Activated T-helper 17 cell treated with anti-CD3 and anti-CD28 coated beads, Interleukin-2, amount 50 U/mL, for 72 hours (primary cell): ENCODE measurements at regions not wholly inside any gene's neighbourhood (a gene's known extent, or its start where the extent isn't known, plus 50 kb on each side); places are given as distances from the start of the nearest gene placed in this dataset.
"Not testable (repeated sequence)": the region's sequence is repeated elsewhere in the genome, so short reads cannot be mapped to it uniquely, and the experiment has no call there.

Experiments
- ATAC-seq: fragments of 150-1000 bp; cut with Tn5 transposase; replicated peaks from 2 replicates; pipeline ENCODE4 v1.10.0; 2021; ENCODE audit warnings: mild to moderate bottlenecking, moderate library complexity
- H3K27ac Mint-ChIP-seq: one replicate; pipeline ENCODE4 v1.8.0; 2022; ENCODE audit warnings: mixed read lengths
- H3K27me3 Mint-ChIP-seq: one replicate; pipeline ENCODE4 v1.8.0; 2022; ENCODE audit warnings: mixed read lengths
- H3K36me3 Mint-ChIP-seq: one replicate; pipeline ENCODE4 v1.8.0; 2022; ENCODE audit warnings: low read depth, mild to moderate bottlenecking, mixed read lengths
- H3K4me1 Mint-ChIP-seq: one replicate; pipeline ENCODE4 v1.8.0; 2022; ENCODE audit warnings: mixed read lengths
- H3K4me3 Mint-ChIP-seq: one replicate; pipeline ENCODE4 v1.8.0; 2022; ENCODE audit warnings: mild to moderate bottlenecking, mixed read lengths
- H3K9me3 Mint-ChIP-seq: one replicate; pipeline ENCODE4 v1.8.0; 2022; ENCODE audit warnings: mixed read lengths

- H3K4me3 Mint-ChIP-seq: not testable (repeated sequence)
- H3K27me3 Mint-ChIP-seq: peaks cover 29% of the 10 kb centered on the region
Measured at GRCh38 chr20:51123887-51124286, 101.0 kb upstream of the KCNG1 start.

DNA sequence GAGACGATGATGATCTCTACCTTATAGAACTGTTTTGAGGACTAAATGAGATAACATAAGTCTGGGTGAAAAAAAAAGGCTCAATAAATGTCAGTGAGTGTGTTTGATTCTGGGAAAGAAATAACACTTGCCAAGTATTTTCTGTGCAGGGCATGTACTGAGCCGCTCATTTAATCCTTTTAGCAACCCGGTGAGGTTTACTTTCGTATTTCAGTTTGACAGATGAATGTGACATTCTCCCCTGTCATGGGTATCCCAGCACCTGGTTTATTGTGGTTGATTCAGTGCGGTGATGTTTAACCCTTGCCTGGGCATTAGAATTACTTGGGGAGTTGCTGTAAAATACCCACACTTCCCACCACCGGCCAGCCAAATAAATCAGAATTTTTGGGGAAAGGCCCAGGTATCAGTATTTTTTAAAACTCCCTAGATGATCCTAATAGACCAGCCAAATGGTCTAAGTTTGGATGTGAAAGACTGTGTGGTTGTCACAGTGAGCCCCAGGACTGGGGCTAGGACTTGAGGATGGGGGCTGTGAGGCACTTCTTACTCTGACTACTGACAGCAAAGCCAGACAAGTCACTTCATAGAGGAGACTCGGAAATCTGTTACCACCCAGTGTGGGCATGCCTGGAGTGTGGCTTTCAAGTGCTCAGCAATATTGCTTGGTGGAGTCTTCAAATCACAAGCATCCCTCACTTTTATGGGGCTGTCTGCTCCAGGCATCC is 100.2 kb upstream of the KCNG1 start:
- peak; percentile 89 for ATAC-seq
- H3K4me3 Mint-ChIP-seq: peak overlapping the region; percentile 1
- no peaks in the 10 kb centered on the region for H3K36me3 Mint-ChIP-seq
- H3K27ac Mint-ChIP-seq: peak overlapping the region; percentile 1
- peaks cover 12% of the 10 kb centered on the region for H3K4me1 Mint-ChIP-seq
- H3K27me3 Mint-ChIP-seq: peaks cover 29% of the 10 kb centered on the region
- no peaks in the 10 kb centered on the region for H3K9me3 Mint-ChIP-seq

More at GRCh38 chr20:51123887-51124286, 101.0 kb upstream of the KCNG1 start:
- ATAC-seq, H3K36me3 Mint-ChIP-seq, H3K27ac Mint-ChIP-seq, H3K9me3 Mint-ChIP-seq: not testable (repeated sequence)
- H3K4me1 Mint-ChIP-seq: peaks cover 13% of the 10 kb centered on the region

DNA sequence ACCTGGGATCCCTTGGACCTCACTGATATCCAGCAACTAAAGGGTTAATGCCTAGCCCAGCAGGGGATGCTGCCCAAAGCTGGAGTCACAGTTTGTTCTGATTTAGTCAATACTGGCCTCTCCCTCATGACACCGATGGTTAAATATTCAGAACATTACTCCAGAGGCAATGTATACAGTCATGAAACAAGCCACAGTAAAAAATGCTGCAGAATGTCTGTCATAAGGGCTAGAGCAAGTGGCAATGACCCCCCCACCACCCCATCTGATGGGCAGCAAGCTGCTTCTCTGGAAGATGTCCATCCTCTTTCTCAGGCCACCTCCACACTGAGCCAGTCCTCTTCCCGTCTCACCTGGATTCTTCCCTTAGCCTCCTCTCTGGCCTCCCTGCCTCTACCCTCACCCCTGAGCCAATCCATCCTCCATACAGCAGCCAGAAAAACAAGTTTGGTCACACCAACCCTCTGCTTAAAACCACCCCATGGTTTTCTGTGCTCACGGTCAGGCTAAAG is 99.0 kb upstream of the KCNG1 start:
- H3K27ac Mint-ChIP-seq: peak overlapping the region; percentile 1

DNA sequence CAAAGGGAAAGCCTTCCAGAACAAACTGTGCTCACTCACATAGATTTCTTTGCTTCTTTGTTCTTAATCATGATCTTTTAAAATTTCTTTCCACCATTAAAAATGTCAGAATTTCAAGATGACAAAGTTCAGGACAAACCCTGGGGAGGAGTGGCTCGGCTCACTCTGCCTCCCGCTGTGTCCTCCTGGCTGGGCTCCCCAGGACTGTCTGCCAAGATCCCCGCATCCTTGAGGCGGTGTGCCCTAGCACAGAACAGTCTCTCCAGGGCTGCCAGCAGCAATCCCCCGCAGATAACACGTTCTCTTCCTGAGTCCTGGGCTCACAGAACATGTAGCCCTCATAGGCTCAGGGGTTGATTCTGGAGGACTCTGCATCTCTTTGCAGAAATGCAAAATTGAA is 98.4 kb upstream of the KCNG1 start:
- no peak for ATAC-seq
- Mint-ChIP-seq H3K4me3 (no peak overlapping the region), H3K27ac (no peak overlapping the region), H3K36me3 (no peaks in the 10 kb centered on the region), H3K9me3 (no peaks in the 10 kb centered on the region), H3K4me1 (peaks cover 9% of the 10 kb centered on the region), H3K27me3 (peaks cover 24% of the 10 kb centered on the region)

More for the DNA sequence above, 99.0 kb upstream of the KCNG1 start:
- H3K36me3 Mint-ChIP-seq: no peaks in the 10 kb centered on the region
- no peak for ATAC-seq
- H3K4me1 Mint-ChIP-seq: peaks cover 9% of the 10 kb centered on the region
- H3K4me3 Mint-ChIP-seq: peak overlapping the region; percentile 1
- no peaks in the 10 kb centered on the region for H3K9me3 Mint-ChIP-seq
- peaks cover 29% of the 10 kb centered on the region for H3K27me3 Mint-ChIP-seq

- Mint-ChIP-seq H3K4me3 (no peak overlapping the region), H3K27ac (no peak overlapping the region)
Measured at GRCh38 chr20:51120868-51121267, 98.0 kb upstream of the KCNG1 start.

DNA sequence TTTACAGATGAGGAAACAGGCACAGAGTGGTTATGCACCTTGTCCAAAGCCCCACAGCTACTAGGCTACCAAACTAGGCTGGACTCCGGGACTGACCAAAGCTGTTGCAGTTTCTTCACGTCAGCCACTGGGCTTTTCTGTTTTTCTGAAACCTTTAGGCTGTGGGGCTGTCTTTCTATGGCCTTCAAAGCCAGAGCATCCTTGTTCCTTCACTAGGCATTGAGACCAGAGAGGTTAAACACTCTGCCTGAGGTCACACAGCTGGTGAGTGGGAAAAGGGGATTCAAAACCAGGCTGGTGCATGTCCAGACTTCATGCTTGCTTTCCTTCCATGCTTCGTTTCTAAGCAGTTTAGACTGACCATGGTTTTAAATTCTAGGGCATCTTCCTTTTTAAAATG is 97.5 kb upstream of the KCNG1 start:
- H3K4me1 Mint-ChIP-seq: peaks cover 9% of the 10 kb centered on the region
- no peak overlapping the region for H3K27ac Mint-ChIP-seq
- peaks cover 24% of the 10 kb centered on the region for H3K27me3 Mint-ChIP-seq
- H3K4me3 Mint-ChIP-seq: no peak overlapping the region
- no peak for ATAC-seq
- no peaks in the 10 kb centered on the region for H3K36me3 Mint-ChIP-seq
- no peaks in the 10 kb centered on the region for H3K9me3 Mint-ChIP-seq

More at GRCh38 chr20:51120868-51121267, 98.0 kb upstream of the KCNG1 start:
- peaks cover 24% of the 10 kb centered on the region for H3K27me3 Mint-ChIP-seq
- peaks cover 9% of the 10 kb centered on the region for H3K4me1 Mint-ChIP-seq
- no peaks in the 10 kb centered on the region for H3K9me3 Mint-ChIP-seq
- ATAC-seq: no peak
- no peaks in the 10 kb centered on the region for H3K36me3 Mint-ChIP-seq

- no peak for ATAC-seq
- no peak overlapping the region for H3K4me3 Mint-ChIP-seq
- peaks cover 19% of the 10 kb centered on the region for H3K27me3 Mint-ChIP-seq
- no peak overlapping the region for H3K27ac Mint-ChIP-seq
- no peaks in the 10 kb centered on the region for H3K36me3 Mint-ChIP-seq
- H3K4me1 Mint-ChIP-seq: peaks cover 9% of the 10 kb centered on the region
- H3K9me3 Mint-ChIP-seq: no peaks in the 10 kb centered on the region
Measured at GRCh38 chr20:51119914-51120313, 97.0 kb upstream of the KCNG1 start.

DNA sequence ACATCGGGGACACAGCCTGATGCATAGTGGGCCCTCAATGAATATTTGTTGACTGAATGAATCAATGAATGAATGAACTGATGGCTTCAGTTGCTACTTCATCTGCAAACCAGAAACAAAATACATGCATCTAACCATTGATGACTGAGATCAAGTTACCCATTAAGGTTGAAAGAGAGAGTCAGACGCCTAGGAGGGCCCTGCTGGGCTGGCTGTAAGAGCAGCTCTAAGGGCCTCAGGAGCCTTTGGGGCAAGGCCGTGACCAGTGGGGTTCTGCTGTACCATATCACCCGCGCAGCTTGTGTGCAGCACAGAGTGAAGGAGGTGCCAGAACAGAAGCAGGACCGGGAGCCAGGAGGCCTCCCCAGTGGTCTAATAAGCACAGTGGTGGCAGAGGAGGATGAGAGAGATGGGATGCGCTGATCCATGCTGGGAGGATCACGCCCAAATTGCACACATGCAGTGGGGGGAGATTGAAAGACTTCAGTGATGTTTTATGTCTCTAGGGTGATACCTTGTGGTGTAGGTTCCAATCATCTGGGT is 96.1 kb upstream of the KCNG1 start:
- H3K9me3 Mint-ChIP-seq: no peaks in the 10 kb centered on the region
- H3K27ac Mint-ChIP-seq: no peak overlapping the region
- ATAC-seq: no peak
- peaks cover 9% of the 10 kb centered on the region for H3K4me1 Mint-ChIP-seq
- H3K4me3 Mint-ChIP-seq: no peak overlapping the region
- H3K36me3 Mint-ChIP-seq: no peaks in the 10 kb centered on the region
- H3K27me3 Mint-ChIP-seq: peaks cover 19% of the 10 kb centered on the region

DNA sequence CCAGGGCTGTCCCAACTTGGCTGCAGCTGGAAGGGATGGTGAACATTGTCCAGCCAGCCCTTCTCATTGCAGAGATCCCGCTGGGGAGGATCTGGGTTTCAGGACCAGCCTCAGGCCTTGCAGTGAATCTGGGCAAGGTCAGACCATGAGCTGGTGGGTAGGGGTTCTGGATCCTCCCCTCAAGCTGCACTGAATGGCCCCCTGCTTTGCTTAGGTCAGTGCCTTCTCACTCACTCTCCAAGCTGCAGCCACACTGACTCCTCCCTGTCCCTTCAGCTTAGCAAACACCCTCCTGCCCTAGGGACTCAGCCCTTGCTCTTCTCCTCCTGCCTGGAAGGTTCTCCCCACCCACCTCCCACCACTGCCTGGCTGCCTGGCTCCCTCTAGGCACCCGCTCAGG is 95.3 kb upstream of the KCNG1 start:
- peaks cover 21% of the 10 kb centered on the region for H3K27me3 Mint-ChIP-seq
- no peaks in the 10 kb centered on the region for H3K9me3 Mint-ChIP-seq
- peaks cover 9% of the 10 kb centered on the region for H3K4me1 Mint-ChIP-seq
- ATAC-seq: no peak
- no peaks in the 10 kb centered on the region for H3K36me3 Mint-ChIP-seq
- H3K4me3 Mint-ChIP-seq: no peak overlapping the region
- no peak overlapping the region for H3K27ac Mint-ChIP-seq

DNA sequence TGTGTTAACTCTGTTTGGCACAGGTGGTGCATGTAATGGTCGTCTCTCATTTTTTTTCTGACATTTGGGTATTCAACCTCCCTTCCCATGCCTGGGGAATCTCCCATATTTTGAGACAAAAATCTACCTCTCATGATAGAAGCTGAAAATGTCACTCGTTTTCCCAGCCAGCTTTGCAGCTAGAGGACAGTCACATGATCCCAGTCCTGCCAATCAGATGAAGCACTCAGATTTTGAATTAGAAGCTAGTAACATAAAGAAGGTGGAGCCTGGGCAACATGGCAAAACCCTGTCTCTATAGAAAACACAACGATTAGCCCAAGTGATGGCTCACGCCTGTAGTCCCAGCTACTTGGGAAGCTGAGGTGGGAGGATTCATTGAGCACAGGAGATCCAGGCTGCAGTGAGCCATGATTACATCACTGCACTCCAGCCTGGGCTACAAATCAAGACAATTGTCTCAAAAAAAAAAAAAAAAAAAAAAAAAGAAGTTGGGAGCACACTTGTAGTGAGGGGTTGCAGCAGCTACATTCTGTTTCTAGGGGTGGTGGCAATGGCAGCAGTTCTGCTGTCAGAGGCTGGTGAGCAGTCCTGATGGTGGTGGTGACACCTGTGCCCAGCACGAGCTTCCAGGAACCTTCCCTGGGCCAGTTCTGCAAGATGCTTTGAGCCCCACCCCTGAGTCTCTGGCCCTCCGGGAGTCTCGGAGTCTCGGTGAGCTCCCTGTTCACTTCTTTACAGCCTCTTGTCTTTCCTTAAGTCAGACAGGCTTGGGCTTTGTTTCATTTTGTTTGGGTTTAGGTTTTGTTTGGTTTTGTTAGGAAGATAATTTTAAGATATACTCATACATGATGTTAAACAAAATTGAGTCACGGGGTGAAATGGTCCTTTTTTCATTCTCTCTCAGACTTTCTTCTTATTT is 94.1 kb upstream of the KCNG1 start:
- H3K27ac Mint-ChIP-seq: no peak overlapping the region

DNA sequence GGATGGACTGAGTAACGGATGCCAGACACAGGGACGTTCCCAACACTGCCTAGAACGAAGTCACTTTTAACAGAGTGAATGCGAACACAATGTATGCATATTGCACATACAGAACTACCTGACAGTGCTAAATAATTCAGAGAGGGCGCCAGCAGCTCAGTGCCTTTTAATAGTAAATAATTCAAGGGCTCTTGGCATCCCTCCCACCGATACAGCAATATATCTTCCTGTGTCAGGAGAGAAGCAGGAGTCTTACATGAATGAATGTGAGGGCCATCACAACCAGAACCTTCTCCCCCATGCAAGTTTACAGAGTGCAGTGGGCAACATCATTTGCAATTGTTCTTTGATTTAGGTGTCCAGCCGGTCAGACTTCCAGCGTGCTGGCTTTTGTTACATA is 88.4 kb upstream of the KCNG1 start:
- Mint-ChIP-seq H3K36me3 (no peaks in the 10 kb centered on the region), H3K4me1 (no peaks in the 10 kb centered on the region), H3K4me3 (no peak overlapping the region), H3K27me3 (peaks cover 34% of the 10 kb centered on the region), H3K9me3 (no peaks in the 10 kb centered on the region), H3K27ac (no peak overlapping the region)
- no peak for ATAC-seq

More for the DNA sequence above, 94.1 kb upstream of the KCNG1 start:
- H3K36me3 Mint-ChIP-seq: no peaks in the 10 kb centered on the region
- no peak overlapping the region for H3K4me3 Mint-ChIP-seq
- peaks cover 19% of the 10 kb centered on the region for H3K27me3 Mint-ChIP-seq
- no peak for ATAC-seq
- no peaks in the 10 kb centered on the region for H3K9me3 Mint-ChIP-seq
- peaks cover 1% of the 10 kb centered on the region for H3K4me1 Mint-ChIP-seq

- H3K27me3 Mint-ChIP-seq: peaks cover 34% of the 10 kb centered on the region
- H3K27ac Mint-ChIP-seq: no peak overlapping the region
- no peaks in the 10 kb centered on the region for H3K4me1 Mint-ChIP-seq
Measured at GRCh38 chr20:51108638-51109363, 85.9 kb upstream of the KCNG1 start.

GRCh38 chr20:51106011-51106410 is 83.1 kb upstream of the KCNG1 start:
- no peaks in the 10 kb centered on the region for H3K36me3 Mint-ChIP-seq
- H3K27me3 Mint-ChIP-seq: peaks cover 27% of the 10 kb centered on the region
- ATAC-seq: no peak
- no peak overlapping the region for H3K4me3 Mint-ChIP-seq
- H3K27ac Mint-ChIP-seq: no peak overlapping the region
- H3K9me3 Mint-ChIP-seq: no peaks in the 10 kb centered on the region
- H3K4me1 Mint-ChIP-seq: no peaks in the 10 kb centered on the region

More at GRCh38 chr20:51108638-51109363, 85.9 kb upstream of the KCNG1 start:
- no peak overlapping the region for H3K4me3 Mint-ChIP-seq
- no peaks in the 10 kb centered on the region for H3K9me3 Mint-ChIP-seq
- no peaks in the 10 kb centered on the region for H3K36me3 Mint-ChIP-seq
- ATAC-seq: no peak
